Body of pancreas (tissue), 4 donors: ENCODE measurements at regions not wholly inside any gene's neighbourhood (a gene's known extent, or its start where the extent isn't known, plus 50 kb on each side); places are given as distances from the start of the nearest gene placed in this dataset.

ENCODE experiments used
- POLR2A ChIP-seq, 3 donors: fragments of 450-650 bp; IDR thresholded peaks; one replicate each; pipeline ENCODE4 v1.6.1; 2016; ENCODE audit warnings: antibody characterized with exemption in 3 of 3, mild to moderate bottlenecking in 2 of 3
- TF ChIP-seq, protein P1 (sequence below), 7 experiments: fragments of 450-650 bp in 4 of 7; fragments of 200-600 bp in 3 of 7; sonication (generic) in 3 of 7; IDR thresholded peaks; one replicate each; pipeline ENCODE4 v1.5.1; 2016 to 2019; ENCODE audit warnings: antibody characterized with exemption in 7 of 7

GRCh38 chr12:58554522-58555157 lies 365.7 kb downstream of the LRIG3 start:
- TF ChIP-seq, protein P1, sequence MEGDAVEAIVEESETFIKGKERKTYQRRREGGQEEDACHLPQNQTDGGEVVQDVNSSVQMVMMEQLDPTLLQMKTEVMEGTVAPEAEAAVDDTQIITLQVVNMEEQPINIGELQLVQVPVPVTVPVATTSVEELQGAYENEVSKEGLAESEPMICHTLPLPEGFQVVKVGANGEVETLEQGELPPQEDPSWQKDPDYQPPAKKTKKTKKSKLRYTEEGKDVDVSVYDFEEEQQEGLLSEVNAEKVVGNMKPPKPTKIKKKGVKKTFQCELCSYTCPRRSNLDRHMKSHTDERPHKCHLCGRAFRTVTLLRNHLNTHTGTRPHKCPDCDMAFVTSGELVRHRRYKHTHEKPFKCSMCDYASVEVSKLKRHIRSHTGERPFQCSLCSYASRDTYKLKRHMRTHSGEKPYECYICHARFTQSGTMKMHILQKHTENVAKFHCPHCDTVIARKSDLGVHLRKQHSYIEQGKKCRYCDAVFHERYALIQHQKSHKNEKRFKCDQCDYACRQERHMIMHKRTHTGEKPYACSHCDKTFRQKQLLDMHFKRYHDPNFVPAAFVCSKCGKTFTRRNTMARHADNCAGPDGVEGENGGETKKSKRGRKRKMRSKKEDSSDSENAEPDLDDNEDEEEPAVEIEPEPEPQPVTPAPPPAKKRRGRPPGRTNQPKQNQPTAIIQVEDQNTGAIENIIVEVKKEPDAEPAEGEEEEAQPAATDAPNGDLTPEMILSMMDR (IDR thresholded peaks at IDR 0.05) = no peak
- no peak for TF ChIP-seq POLR2A (IDR thresholded peaks at IDR 0.05)
